ENCODE measurements at regions not wholly inside any gene's neighbourhood (a gene's known extent, or its start where the extent isn't known, plus 50 kb on each side); places are given as distances from the start of the nearest gene placed in this dataset.

DNA sequence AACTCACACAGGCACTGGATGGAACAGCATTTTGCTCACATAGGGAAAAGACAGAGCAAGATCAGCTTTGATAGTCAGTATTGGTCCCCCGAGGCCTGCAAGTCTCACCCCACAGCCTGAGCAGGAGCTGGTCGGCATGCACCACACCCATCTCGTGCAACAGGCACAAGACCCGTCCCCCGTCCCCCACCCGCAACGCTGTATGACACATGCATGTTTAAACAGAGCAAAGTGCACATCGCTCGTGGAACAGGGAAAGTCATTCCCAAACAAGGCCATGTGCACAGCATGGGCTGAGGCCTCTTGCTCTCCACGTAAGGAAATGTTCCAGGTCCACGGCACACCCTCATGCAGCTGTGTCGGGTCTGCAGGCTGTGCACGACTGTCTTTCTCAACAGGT lies 527.2 kb downstream of the ACTR3B start:
- Mint-ChIP-seq H3K27me3 (peaks cover 0 to 2% of the 10 kb centered on the region in 2 donors), H3K4me3 (no peak overlapping the region), H3K27ac (no peak overlapping the region), H3K4me1 (no peaks in the 10 kb centered on the region), H3K9me3 (peaks cover 3 to 17% (median 7%) of the 10 kb centered on the region in 5 donors), H3K36me3 (no peaks in the 10 kb centered on the region)
- no peaks in the 10 kb centered on the region for H3K27me3 ChIP-seq (ENCODE audit: insufficient read depth, low read length, poor library complexity, severe bottlenecking)
- ChIA-PET POLR2A (no interaction called here), CTCF (no interaction called here)
- no peak overlapping the region for H3K4me3 ChIP-seq (ENCODE audit: low read length)
- H3K9me3 ChIP-seq (ENCODE audit: low read length): no peaks in the 10 kb centered on the region
- no peak for DNase-seq
- no peak overlapping the region for H3K27ac ChIP-seq (ENCODE audit: low read depth, low read length)
- no peaks in the 10 kb centered on the region for H3K4me1 ChIP-seq (ENCODE audit: insufficient read depth, low read length)
- no peaks in the 10 kb centered on the region for H3K36me3 ChIP-seq (ENCODE audit: insufficient read depth, low read length)

DNA sequence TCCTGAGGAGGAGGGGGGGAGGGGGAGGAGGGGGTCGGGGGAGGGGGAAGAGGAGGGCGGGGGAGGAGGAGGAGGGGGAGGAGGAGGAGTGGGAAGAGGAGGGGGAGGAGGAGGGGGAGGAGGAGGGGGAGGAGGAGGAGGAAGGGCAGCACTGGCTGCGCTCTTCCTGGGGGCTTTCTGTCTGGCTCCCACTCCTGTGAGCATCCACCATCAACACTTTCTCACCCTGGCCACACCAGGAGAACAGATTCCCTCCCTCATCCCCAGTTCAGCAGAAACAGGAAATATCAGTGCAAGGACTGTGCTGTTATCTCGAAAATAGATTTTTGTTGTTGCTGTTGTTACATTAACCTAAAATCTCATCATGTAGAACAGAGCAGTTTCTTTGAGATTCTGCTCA lies 530.5 kb downstream of the ACTR3B start:
- no peak for DNase-seq
- Mint-ChIP-seq H3K27ac (no peak overlapping the region), H3K9me3 (peaks cover 3 to 10% (median 9%) of the 10 kb centered on the region in 5 donors), H3K4me1 (no peaks in the 10 kb centered on the region), H3K4me3 (no peak overlapping the region), H3K36me3 (peaks cover 0 to 2% (median 0%) of the 10 kb centered on the region in 3 donors), H3K27me3 (peaks cover 0 to 2% of the 10 kb centered on the region in 2 donors)
- H3K36me3 ChIP-seq (ENCODE audit: insufficient read depth, low read length): no peaks in the 10 kb centered on the region
- H3K9me3 ChIP-seq (ENCODE audit: low read length): no peaks in the 10 kb centered on the region
- no peak overlapping the region for H3K4me3 ChIP-seq (ENCODE audit: low read length)
- no peaks in the 10 kb centered on the region for H3K4me1 ChIP-seq (ENCODE audit: insufficient read depth, low read length)
- H3K27ac ChIP-seq (ENCODE audit: low read depth, low read length): no peak overlapping the region
- POLR2A ChIA-PET: no interaction called here
- CTCF ChIA-PET: no interaction called here
- H3K27me3 ChIP-seq (ENCODE audit: insufficient read depth, low read length, poor library complexity, severe bottlenecking): no peaks in the 10 kb centered on the region

DNA sequence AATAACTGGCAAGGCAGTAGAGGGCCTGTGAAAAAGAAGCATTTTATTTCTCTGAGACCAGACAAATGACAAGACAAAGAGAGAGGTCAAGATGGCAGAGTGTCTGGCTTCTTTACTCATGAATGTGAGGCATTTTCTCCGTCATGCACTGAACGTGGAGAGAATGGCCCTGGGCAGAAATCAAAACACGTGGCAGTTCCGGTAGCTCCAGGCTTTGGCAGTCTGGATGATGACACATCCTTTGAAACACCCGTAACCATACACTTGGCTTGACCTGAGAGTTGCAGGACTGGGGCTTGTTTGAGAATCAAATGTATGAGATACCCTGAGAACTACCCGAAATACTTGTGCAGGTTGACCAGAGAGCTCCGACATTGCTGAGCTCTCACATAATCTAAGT lies 537.6 kb downstream of the ACTR3B start:
- no peak for DNase-seq
- Mint-ChIP-seq H3K27ac (no peak overlapping the region), H3K9me3 (peaks cover 3 to 10% (median 4%) of the 10 kb centered on the region in 5 donors), H3K4me3 (no peak overlapping the region), H3K4me1 (no peaks in the 10 kb centered on the region), H3K27me3 (no peaks in the 10 kb centered on the region), H3K36me3 (peaks cover 0 to 2% (median 0%) of the 10 kb centered on the region in 3 donors)
- no peak overlapping the region for H3K27ac ChIP-seq (ENCODE audit: low read depth, low read length)
- H3K9me3 ChIP-seq (ENCODE audit: low read length): no peaks in the 10 kb centered on the region
- CTCF ChIA-PET: no interaction called here
- no peaks in the 10 kb centered on the region for H3K36me3 ChIP-seq (ENCODE audit: insufficient read depth, low read length)
- POLR2A ChIA-PET: no interaction called here
- H3K27me3 ChIP-seq (ENCODE audit: insufficient read depth, low read length, poor library complexity, severe bottlenecking): no peaks in the 10 kb centered on the region
- H3K4me3 ChIP-seq (ENCODE audit: low read length): no peak overlapping the region
- H3K4me1 ChIP-seq (ENCODE audit: insufficient read depth, low read length): no peaks in the 10 kb centered on the region

DNA sequence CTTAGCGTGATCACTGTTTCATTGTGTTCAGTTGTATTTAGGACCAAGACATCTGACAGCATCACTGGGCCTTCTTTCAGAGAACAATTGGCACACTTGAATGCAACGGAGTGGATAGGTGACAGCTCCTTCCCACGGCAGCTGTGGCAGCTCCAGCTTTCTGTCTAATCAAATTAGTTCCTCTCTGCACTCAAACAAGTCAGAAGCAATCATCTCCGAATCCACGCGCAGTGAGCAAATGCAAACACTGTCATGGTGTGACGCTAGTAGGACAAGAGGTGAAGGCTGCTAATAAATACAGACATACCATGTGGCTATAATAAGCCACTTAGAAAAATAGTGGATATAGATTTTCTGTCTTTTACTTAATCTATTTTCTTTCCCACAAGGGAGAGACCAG lies 542.4 kb downstream of the ACTR3B start:
- no peak overlapping the region for H3K4me3 Mint-ChIP-seq
- no peak overlapping the region for H3K27ac ChIP-seq (ENCODE audit: low read depth, low read length)
- ChIA-PET POLR2A (no interaction called here), CTCF (no interaction called here)
- H3K27ac Mint-ChIP-seq: no peak overlapping the region
- H3K36me3 ChIP-seq (ENCODE audit: insufficient read depth, low read length): no peaks in the 10 kb centered on the region
- peaks cover 8 to 27% (median 18%) of the 10 kb centered on the region in 5 donors for H3K9me3 Mint-ChIP-seq
- H3K9me3 ChIP-seq (ENCODE audit: low read length): no peaks in the 10 kb centered on the region
- no peak overlapping the region for H3K4me3 ChIP-seq (ENCODE audit: low read length)
- no peaks in the 10 kb centered on the region for H3K36me3 Mint-ChIP-seq
- H3K27me3 ChIP-seq (ENCODE audit: insufficient read depth, low read length, poor library complexity, severe bottlenecking): no peaks in the 10 kb centered on the region
- H3K27me3 Mint-ChIP-seq: no peaks in the 10 kb centered on the region
- no peak for DNase-seq
- no peaks in the 10 kb centered on the region for H3K4me1 ChIP-seq (ENCODE audit: insufficient read depth, low read length)
- H3K4me1 Mint-ChIP-seq: no peaks in the 10 kb centered on the region

DNA sequence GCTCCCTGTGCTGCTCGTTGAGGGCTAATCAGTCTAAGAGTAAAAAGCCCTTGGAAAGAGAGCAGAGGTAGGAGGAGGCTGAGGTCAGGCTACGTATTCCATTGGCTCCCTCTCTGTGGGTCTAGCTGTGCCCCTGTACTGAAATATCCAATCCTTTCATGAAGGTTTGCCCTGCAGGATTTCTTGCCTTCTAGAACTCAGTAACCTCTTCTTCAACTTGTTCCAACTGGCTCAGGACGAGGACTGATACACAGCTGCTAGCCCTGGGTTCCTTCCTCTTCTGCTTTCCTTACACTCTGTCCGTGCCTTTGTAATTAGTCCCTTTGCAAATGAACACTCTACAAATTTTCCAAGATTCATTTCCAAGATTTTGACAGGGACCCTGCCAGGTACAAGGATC lies 560.5 kb downstream of the ACTR3B start:
- no peaks in the 10 kb centered on the region for H3K27me3 ChIP-seq (ENCODE audit: insufficient read depth, low read length, poor library complexity, severe bottlenecking)
- no peaks in the 10 kb centered on the region for H3K4me1 ChIP-seq (ENCODE audit: insufficient read depth, low read length)
- H3K4me1 Mint-ChIP-seq: no peaks in the 10 kb centered on the region
- H3K36me3 ChIP-seq (ENCODE audit: insufficient read depth, low read length): no peaks in the 10 kb centered on the region
- H3K4me3 Mint-ChIP-seq: no peak overlapping the region
- H3K27ac ChIP-seq (ENCODE audit: low read depth, low read length): no peak overlapping the region
- H3K9me3 ChIP-seq (ENCODE audit: low read length): no peaks in the 10 kb centered on the region
- ChIA-PET POLR2A (no interaction called here), CTCF (no interaction called here)
- H3K9me3 Mint-ChIP-seq: peaks cover 3 to 22% (median 15%) of the 10 kb centered on the region in 5 donors
- no peaks in the 10 kb centered on the region for H3K27me3 Mint-ChIP-seq
- H3K27ac Mint-ChIP-seq: no peak overlapping the region
- DNase-seq: no peak
- H3K4me3 ChIP-seq (ENCODE audit: low read length): no peak overlapping the region
- no peaks in the 10 kb centered on the region for H3K36me3 Mint-ChIP-seq

GRCh38 chr7:153320681-153321080 lies 561.1 kb downstream of the ACTR3B start:
- Mint-ChIP-seq H3K27ac (no peak overlapping the region), H3K4me3 (no peak overlapping the region), H3K4me1 (no peaks in the 10 kb centered on the region), H3K9me3 (peaks cover 3 to 22% (median 15%) of the 10 kb centered on the region in 5 donors), H3K36me3 (no peaks in the 10 kb centered on the region), H3K27me3 (no peaks in the 10 kb centered on the region)
- Histone ChIP-seq H3K4me3 (ENCODE audit: low read length) (no peak overlapping the region), H3K9me3 (ENCODE audit: low read length) (no peaks in the 10 kb centered on the region), H3K27ac (ENCODE audit: low read depth, low read length) (no peak overlapping the region), H3K27me3 (ENCODE audit: insufficient read depth, low read length, poor library complexity, severe bottlenecking) (no peaks in the 10 kb centered on the region), H3K36me3 (ENCODE audit: insufficient read depth, low read length) (no peaks in the 10 kb centered on the region), H3K4me1 (ENCODE audit: insufficient read depth, low read length) (no peaks in the 10 kb centered on the region)
- CTCF ChIA-PET: no interaction called here
- DNase-seq: no peak
- POLR2A ChIA-PET: no interaction called here

DNA sequence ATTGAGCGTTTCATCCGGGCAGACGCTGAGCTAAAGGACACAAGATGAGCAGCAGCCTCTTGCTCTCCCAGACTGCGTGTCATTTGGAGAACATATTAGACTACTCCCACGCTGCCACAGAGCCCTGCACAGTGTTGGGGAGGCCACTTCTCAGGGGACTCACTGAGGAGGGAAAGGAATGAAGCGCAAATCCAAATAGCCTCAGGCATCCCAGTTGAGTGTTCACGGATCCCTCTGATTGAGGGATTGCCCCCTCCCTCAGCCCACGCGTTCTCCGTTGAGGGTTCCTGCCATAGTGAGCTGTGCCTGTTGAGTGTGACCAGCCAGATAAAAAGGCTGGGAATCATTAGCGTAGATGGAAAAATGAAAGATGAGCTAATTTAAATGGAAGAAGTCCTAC lies 563.4 kb downstream of the ACTR3B start:
- H3K36me3 Mint-ChIP-seq: no peaks in the 10 kb centered on the region
- POLR2A ChIA-PET: no interaction called here

GRCh38 chr7:153324094-153324493 lies 564.5 kb downstream of the ACTR3B start:
- Histone ChIP-seq H3K4me3 (ENCODE audit: low read length) (no peak overlapping the region), H3K4me1 (ENCODE audit: insufficient read depth, low read length) (no peaks in the 10 kb centered on the region), H3K36me3 (ENCODE audit: insufficient read depth, low read length) (no peaks in the 10 kb centered on the region), H3K27me3 (ENCODE audit: insufficient read depth, low read length, poor library complexity, severe bottlenecking) (no peaks in the 10 kb centered on the region), H3K27ac (ENCODE audit: low read depth, low read length) (no peak overlapping the region), H3K9me3 (ENCODE audit: low read length) (no peaks in the 10 kb centered on the region)
- POLR2A ChIA-PET: no interaction called here
- DNase-seq: no peak
- H3K27me3 Mint-ChIP-seq: no peaks in the 10 kb centered on the region
- H3K9me3 Mint-ChIP-seq: peaks cover 1 to 27% (median 12%) of the 10 kb centered on the region in 5 donors
- no peak overlapping the region for H3K27ac Mint-ChIP-seq
- no peaks in the 10 kb centered on the region for H3K36me3 Mint-ChIP-seq
- no peak overlapping the region for H3K4me3 Mint-ChIP-seq
- CTCF ChIA-PET: no interaction called here
- H3K4me1 Mint-ChIP-seq: no peaks in the 10 kb centered on the region

More for the DNA sequence above, 563.4 kb downstream of the ACTR3B start:
- Mint-ChIP-seq H3K9me3 (peaks cover 4 to 28% (median 12%) of the 10 kb centered on the region in 5 donors), H3K4me3 (no peak overlapping the region), H3K4me1 (no peaks in the 10 kb centered on the region), H3K27ac (no peak overlapping the region), H3K27me3 (no peaks in the 10 kb centered on the region)
- no peak overlapping the region for H3K4me3 ChIP-seq (ENCODE audit: low read length)
- CTCF ChIA-PET: no interaction called here
- H3K36me3 ChIP-seq (ENCODE audit: insufficient read depth, low read length): no peaks in the 10 kb centered on the region
- H3K27me3 ChIP-seq (ENCODE audit: insufficient read depth, low read length, poor library complexity, severe bottlenecking): no peaks in the 10 kb centered on the region
- no peaks in the 10 kb centered on the region for H3K4me1 ChIP-seq (ENCODE audit: insufficient read depth, low read length)
- H3K27ac ChIP-seq (ENCODE audit: low read depth, low read length): no peak overlapping the region
- H3K9me3 ChIP-seq (ENCODE audit: low read length): no peaks in the 10 kb centered on the region
- no peak for DNase-seq

DNA sequence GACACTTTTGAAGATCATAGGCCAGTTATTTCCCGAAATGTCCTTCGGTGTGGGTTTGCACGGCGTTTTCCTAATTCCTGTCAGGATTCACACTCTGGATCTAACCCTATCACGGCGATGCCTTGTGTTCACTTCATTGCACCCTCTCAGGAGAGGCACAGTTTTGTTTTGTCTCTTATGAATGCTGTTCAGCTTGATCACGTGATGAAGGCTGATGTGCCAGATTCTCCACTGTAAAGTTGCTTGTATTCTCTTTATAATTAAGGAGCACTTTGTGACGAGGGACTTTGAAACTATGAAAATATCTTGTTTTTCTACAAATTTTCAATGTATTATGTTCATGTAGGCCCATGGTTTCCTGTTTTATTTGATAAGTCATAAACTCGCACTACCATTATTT lies 568.1 kb downstream of the ACTR3B start:
- no peaks in the 10 kb centered on the region for H3K4me1 ChIP-seq (ENCODE audit: insufficient read depth, low read length)
- Mint-ChIP-seq H3K27ac (no peak overlapping the region), H3K27me3 (no peaks in the 10 kb centered on the region), H3K36me3 (no peaks in the 10 kb centered on the region), H3K4me3 (no peak overlapping the region), H3K4me1 (no peaks in the 10 kb centered on the region), H3K9me3 (peaks cover 0 to 24% (median 9%) of the 10 kb centered on the region in 5 donors)
- H3K9me3 ChIP-seq (ENCODE audit: low read length): no peaks in the 10 kb centered on the region
- no peak overlapping the region for H3K4me3 ChIP-seq (ENCODE audit: low read length)
- ChIA-PET POLR2A (no interaction called here), CTCF (no interaction called here)
- DNase-seq: no peak
- H3K27ac ChIP-seq (ENCODE audit: low read depth, low read length): no peak overlapping the region
- no peaks in the 10 kb centered on the region for H3K27me3 ChIP-seq (ENCODE audit: insufficient read depth, low read length, poor library complexity, severe bottlenecking)
- no peaks in the 10 kb centered on the region for H3K36me3 ChIP-seq (ENCODE audit: insufficient read depth, low read length)
